Fibroblast of villous mesenchyme (primary cell): ENCODE measurements at regions not wholly inside any gene's neighbourhood (a gene's known extent, or its start where the extent isn't known, plus 50 kb on each side); places are given as distances from the start of the nearest gene placed in this dataset.
A peak's percentile ranks its signal among the peaks of the same experiment; 100 is the strongest.

Experiments used
- DNase-seq: peaks from one replicate; pipeline ENCODE4 v3.0.0-alpha.2; 2010; ENCODE audit warnings: low read depth
- H3K4me3 ChIP-seq: 2 replicates; pipeline ENCODE4 v1.5.1; 2011; ENCODE audit warnings: low read depth, mild to moderate bottlenecking, low read length
- CTCF ChIP-seq: IDR thresholded peaks from 2 replicates; pipeline ENCODE4 v1.5.1; 2012; ENCODE audit warnings: low read depth, mild to moderate bottlenecking, low read length; ENCODE audit not compliant: insufficient read depth

GRCh38 chr13:47046706-47047105 lies 149.9 kb upstream of the HTR2A start:
- no peak for TF ChIP-seq CTCF
- DNase-seq = no peak

DNA sequence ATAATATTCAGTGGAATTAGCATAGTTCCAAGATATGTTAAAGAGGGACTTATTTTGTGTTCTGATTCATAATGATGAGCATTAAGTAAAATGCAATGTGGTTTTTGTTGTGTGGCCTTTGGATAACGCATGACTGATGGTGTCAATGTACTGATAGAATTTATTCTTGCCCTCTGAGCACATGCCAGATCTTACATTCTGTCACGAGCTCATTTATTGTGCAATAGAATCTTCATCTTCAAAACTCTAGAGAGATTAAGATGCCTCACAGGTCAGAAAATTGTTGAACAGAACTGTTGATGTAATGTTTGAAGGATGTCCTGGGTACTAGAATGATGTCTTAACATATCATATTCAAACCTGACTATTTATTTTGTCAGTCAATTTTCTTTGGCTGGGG lies 148.0 kb upstream of the HTR2A start:
- no peak for DNase-seq
- TF ChIP-seq CTCF = no peak
- no peak overlapping the region for H3K4me3 ChIP-seq

More at GRCh38 chr13:47046706-47047105, 149.9 kb upstream of the HTR2A start:
- no peak overlapping the region for H3K4me3 ChIP-seq

GRCh38 chr13:47039106-47039505 lies 142.3 kb upstream of the HTR2A start:
- no peak overlapping the region for H3K4me3 ChIP-seq
- peak; percentile 40 for DNase-seq
- no peak for TF ChIP-seq CTCF

- peak; percentile 3 for DNase-seq
Observed at GRCh38 chr13:47038188-47038587, 141.3 kb upstream of the HTR2A start.

GRCh38 chr13:47036294-47037008 lies 139.6 kb upstream of the HTR2A start:
- H3K4me3 ChIP-seq = no peak overlapping the region
- TF ChIP-seq CTCF = no peak
- DNase-seq = no peak

More at GRCh38 chr13:47038188-47038587, 141.3 kb upstream of the HTR2A start:
- no peak for TF ChIP-seq CTCF
- H3K4me3 ChIP-seq = no peak overlapping the region

GRCh38 chr13:47033216-47033615 lies 136.4 kb upstream of the HTR2A start:
- no peak for TF ChIP-seq CTCF
- H3K4me3 ChIP-seq = peak overlapping the region; percentile 42
- DNase-seq = peak; percentile 38
